Mesothelial cell of epicardium (in vitro differentiated cells): ENCODE measurements at regions not wholly inside any gene's neighbourhood (a gene's known extent, or its start where the extent isn't known, plus 50 kb on each side); places are given as distances from the start of the nearest gene placed in this dataset.

Experiments
- DNase-seq, 2 experiments: peaks; one replicate each; pipeline ENCODE4 v3.0.0; 2021; ENCODE audit warnings: low spot score in 2 of 2; ENCODE audit not compliant: unreplicated experiment in 2 of 2
- H3K27ac Mint-ChIP-seq: 2 replicates; pipeline ENCODE4 v1.8.0; 2021; ENCODE audit warnings: mixed read lengths
- H3K27me3 Mint-ChIP-seq: 2 replicates; pipeline ENCODE4 v1.8.0; 2021; ENCODE audit warnings: low read depth, mixed read lengths
- H3K36me3 Mint-ChIP-seq: 2 replicates; pipeline ENCODE4 v1.8.0; 2021; ENCODE audit warnings: mixed read lengths
- H3K4me1 Mint-ChIP-seq: 2 replicates; pipeline ENCODE4 v1.8.0; 2021; ENCODE audit warnings: mixed read lengths
- H3K4me3 Mint-ChIP-seq: 2 replicates; pipeline ENCODE4 v1.8.0; 2021; ENCODE audit warnings: mild to moderate bottlenecking, moderate library complexity, mixed read lengths
- H3K9me3 Mint-ChIP-seq: 2 replicates; pipeline ENCODE4 v1.8.0; 2021; ENCODE audit warnings: mixed read lengths
- TF ChIP-seq, protein P1 (sequence below): fragments of 200-600 bp; sonication (generic); IDR thresholded peaks from one replicate; pipeline ENCODE4 v1.5.0; 2021; ENCODE audit warnings: antibody characterized with exemption; ENCODE audit not compliant: unreplicated experiment

DNA sequence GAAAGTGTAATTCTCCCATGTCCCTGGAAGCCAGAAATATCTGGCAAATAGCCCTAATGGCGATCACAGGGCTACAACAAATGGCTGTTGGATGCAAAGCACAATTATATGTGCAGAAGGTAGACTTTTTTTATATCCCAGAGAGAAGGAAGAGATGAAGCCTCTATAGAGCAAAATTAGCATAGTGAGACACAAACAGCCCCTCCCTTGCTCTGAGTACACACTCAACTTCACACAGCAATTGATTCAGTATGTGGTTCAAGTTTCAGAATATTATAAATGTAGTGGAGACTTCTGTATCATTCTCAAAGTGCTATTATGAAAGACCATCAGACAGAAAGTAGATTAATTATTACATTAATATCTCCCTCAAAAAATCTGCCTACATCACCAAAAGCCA is 246.5 kb upstream of the TBX18 start:
- H3K9me3 Mint-ChIP-seq: no peaks in the 10 kb centered on the region
- no peaks in the 10 kb centered on the region for H3K36me3 Mint-ChIP-seq
- no peak overlapping the region for H3K27ac Mint-ChIP-seq
- H3K4me1 Mint-ChIP-seq: peaks cover 4% of the 10 kb centered on the region
- no peak overlapping the region for H3K4me3 Mint-ChIP-seq
- TF ChIP-seq, protein P1, sequence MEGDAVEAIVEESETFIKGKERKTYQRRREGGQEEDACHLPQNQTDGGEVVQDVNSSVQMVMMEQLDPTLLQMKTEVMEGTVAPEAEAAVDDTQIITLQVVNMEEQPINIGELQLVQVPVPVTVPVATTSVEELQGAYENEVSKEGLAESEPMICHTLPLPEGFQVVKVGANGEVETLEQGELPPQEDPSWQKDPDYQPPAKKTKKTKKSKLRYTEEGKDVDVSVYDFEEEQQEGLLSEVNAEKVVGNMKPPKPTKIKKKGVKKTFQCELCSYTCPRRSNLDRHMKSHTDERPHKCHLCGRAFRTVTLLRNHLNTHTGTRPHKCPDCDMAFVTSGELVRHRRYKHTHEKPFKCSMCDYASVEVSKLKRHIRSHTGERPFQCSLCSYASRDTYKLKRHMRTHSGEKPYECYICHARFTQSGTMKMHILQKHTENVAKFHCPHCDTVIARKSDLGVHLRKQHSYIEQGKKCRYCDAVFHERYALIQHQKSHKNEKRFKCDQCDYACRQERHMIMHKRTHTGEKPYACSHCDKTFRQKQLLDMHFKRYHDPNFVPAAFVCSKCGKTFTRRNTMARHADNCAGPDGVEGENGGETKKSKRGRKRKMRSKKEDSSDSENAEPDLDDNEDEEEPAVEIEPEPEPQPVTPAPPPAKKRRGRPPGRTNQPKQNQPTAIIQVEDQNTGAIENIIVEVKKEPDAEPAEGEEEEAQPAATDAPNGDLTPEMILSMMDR: no peak
- DNase-seq: no peak
- H3K27me3 Mint-ChIP-seq: peaks cover 26% of the 10 kb centered on the region

DNA sequence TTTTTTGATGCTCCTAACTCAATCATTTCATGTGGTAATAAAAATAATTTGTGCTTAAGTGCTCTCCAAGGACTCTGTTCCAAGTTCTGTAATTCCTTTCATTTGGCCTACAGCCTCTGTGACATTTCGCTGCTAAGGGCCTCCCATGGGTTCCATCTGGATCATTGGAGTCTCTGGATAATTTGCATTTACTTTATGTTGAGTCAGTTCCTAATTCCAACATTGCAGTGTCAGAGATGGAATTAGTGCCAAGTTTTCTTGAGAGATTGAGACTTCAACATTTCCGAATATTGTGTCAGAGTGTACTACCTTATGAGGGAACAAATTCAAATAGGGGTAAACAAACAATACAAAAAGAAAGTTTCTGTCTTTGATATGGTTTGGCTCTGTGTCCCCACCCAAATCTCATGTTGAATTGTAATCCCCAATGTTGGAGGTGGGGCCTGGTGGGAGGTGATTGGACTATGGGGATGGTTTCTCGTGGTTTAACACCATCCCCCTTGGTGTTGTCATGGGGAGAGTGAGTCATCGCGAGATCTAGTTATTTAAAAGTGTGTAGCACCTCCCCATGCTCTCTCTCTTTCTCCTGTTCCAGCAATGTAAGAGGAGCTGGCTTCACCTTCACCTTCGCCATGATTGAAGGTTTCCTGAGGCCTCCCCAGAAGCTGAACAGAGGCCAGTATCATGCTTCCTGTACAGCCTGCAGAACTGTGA is 244.1 kb upstream of the TBX18 start:
- TF ChIP-seq, protein P1: no peak
- Mint-ChIP-seq H3K9me3 (no peaks in the 10 kb centered on the region), H3K27ac (no peak overlapping the region), H3K36me3 (no peaks in the 10 kb centered on the region), H3K4me1 (peaks cover 4% of the 10 kb centered on the region), H3K27me3 (peaks cover 24% of the 10 kb centered on the region), H3K4me3 (no peak overlapping the region)
- DNase-seq: no peak

DNA sequence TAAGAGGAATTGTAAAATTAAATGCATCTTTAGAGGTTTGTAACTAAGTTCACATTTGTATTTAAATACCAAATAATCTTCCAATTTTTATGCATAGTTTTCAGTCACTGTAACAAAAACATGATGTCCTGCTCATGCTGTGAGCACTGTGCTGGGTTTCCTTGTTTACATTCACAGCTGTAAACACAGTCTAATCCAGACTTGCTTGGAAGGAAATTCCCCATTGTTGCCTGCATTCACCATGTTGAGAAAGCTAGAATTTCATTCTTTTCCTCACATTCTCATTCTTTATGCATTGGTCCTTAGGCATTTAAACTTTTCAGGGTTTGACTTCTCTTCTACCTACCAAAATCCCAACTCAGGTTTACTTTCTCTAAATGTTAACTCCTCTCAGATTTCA is 242.0 kb upstream of the TBX18 start:
- DNase-seq: no peak
- no peak overlapping the region for H3K27ac Mint-ChIP-seq
- TF ChIP-seq, protein P1: no peak
- no peaks in the 10 kb centered on the region for H3K36me3 Mint-ChIP-seq
- peaks cover 18% of the 10 kb centered on the region for H3K27me3 Mint-ChIP-seq
- no peak overlapping the region for H3K4me3 Mint-ChIP-seq
- no peaks in the 10 kb centered on the region for H3K9me3 Mint-ChIP-seq
- peaks cover 4% of the 10 kb centered on the region for H3K4me1 Mint-ChIP-seq

DNA sequence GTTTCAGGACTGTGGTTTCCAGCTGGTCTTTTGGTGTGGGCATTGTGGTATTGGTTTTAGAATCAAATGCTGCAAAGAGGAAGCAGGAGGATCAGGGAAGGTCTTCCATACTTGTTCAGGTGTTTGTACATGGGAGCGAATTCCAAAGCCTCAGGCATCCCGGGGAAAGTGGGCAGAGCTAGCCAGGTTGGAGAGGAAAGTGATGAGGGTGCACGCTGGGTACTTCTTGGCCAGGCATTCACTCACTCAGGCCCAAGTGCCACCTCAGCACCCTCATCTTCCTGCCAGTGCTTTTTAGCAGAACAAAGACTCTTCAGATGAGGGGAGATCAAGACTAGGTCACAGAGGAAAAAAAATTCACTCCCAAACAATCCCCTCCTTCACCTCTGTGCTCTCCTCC is 241.1 kb upstream of the TBX18 start:
- H3K4me1 Mint-ChIP-seq: peaks cover 4% of the 10 kb centered on the region
- H3K27me3 Mint-ChIP-seq: peaks cover 15% of the 10 kb centered on the region
- H3K27ac Mint-ChIP-seq: no peak overlapping the region
- H3K36me3 Mint-ChIP-seq: no peaks in the 10 kb centered on the region
- TF ChIP-seq, protein P1: no peak
- no peak overlapping the region for H3K4me3 Mint-ChIP-seq
- DNase-seq: no peak
- no peaks in the 10 kb centered on the region for H3K9me3 Mint-ChIP-seq

DNA sequence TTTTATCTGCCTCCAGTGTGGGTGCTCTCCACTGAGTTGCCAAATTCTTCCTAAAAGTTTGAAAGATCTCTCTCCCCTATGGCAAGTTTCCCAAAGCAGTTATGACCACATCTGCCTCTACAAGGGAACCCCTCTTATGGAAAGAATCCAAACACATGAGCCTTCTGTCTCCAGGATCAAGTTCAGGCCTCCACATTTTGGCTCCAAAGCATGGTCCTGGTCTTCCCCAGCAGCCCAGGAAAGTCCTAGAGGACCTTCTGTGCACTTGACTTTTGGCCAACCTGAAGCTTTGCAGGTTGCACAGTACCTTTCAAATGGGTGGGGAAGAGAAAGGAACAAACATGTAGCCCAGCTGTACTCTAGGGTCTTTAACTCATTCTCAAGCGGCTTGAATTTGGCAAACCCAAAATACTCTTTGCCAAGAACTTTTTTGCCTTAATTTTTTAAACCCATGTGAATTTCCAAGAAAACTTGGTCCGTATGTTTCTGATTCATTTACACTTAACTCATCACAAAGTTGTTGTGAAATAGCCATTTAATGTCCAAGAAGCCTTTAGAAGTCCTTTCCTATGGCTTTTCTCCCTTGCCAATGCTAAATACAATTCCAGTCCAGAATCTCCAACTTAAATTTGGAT is 240.1 kb upstream of the TBX18 start:
- no peaks in the 10 kb centered on the region for H3K9me3 Mint-ChIP-seq
- H3K4me1 Mint-ChIP-seq: peaks cover 4% of the 10 kb centered on the region
- H3K4me3 Mint-ChIP-seq: no peak overlapping the region
- H3K27ac Mint-ChIP-seq: no peak overlapping the region
- peaks cover 15% of the 10 kb centered on the region for H3K27me3 Mint-ChIP-seq
- H3K36me3 Mint-ChIP-seq: no peaks in the 10 kb centered on the region
- TF ChIP-seq, protein P1: no peak
- no peak for DNase-seq
